C4-2B (cell line): ENCODE measurements at regions not wholly inside any gene's neighbourhood (a gene's known extent, or its start where the extent isn't known, plus 50 kb on each side); places are given as distances from the start of the nearest gene placed in this dataset.

Source experiments
- H3K27ac ChIP-seq: fragments of 450-650 bp; 2 replicates; pipeline ENCODE4 v1.5.1; 2017
- ZFX ChIP-seq: fragments of 450-650 bp; IDR thresholded peaks from 2 replicates; pipeline ENCODE4 v1.6.1; 2017
- TF ChIP-seq, protein P1 (sequence below): fragments of 450-650 bp; conservative IDR thresholded peaks from 2 replicates; pipeline ENCODE4 v1.5.1; 2017; ENCODE audit warnings: mild to moderate bottlenecking

DNA sequence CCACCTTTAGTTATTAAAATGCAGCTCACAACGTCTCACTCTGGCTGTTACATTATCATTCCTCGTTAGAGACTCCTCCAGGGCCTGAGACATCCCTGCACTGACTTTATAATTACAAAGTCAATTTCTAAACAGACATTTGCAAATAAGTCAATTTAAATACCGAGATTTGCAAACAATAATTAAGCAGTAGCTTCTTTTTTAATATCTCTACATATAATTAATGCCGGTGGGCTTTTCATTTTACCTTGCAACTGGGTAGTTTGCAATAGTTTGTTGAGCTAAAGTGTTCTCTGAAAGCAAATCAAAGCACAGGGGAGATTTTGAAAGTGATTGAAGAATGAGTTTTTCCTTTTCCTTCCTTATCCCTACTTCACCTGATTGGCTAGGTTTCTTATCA, 154.4 kb downstream of the TLR4 start:
- TF ChIP-seq ZFX = no peak
- TF ChIP-seq, protein P1, sequence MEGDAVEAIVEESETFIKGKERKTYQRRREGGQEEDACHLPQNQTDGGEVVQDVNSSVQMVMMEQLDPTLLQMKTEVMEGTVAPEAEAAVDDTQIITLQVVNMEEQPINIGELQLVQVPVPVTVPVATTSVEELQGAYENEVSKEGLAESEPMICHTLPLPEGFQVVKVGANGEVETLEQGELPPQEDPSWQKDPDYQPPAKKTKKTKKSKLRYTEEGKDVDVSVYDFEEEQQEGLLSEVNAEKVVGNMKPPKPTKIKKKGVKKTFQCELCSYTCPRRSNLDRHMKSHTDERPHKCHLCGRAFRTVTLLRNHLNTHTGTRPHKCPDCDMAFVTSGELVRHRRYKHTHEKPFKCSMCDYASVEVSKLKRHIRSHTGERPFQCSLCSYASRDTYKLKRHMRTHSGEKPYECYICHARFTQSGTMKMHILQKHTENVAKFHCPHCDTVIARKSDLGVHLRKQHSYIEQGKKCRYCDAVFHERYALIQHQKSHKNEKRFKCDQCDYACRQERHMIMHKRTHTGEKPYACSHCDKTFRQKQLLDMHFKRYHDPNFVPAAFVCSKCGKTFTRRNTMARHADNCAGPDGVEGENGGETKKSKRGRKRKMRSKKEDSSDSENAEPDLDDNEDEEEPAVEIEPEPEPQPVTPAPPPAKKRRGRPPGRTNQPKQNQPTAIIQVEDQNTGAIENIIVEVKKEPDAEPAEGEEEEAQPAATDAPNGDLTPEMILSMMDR = no peak
- H3K27ac ChIP-seq = no peak overlapping the region

DNA sequence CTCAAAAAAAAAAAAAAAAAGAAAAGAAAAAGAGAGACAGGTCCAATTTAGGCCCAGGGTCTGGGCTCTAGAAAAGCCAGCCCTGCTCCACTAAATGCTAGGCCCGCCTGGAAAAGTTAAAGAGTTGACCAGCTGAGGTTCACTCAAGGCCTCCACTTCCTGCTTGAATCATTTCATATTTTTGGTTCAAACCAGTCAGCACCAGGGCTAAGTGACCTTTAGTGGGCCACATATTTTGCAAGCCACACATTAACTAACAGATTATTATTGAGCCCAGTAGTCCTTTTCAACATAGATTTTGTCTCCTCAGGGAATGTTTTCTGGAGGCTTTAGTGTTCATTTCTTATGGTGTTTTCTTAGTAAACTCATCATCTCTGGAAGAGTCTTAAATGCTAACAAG, 156.6 kb downstream of the TLR4 start:
- H3K27ac ChIP-seq = no peak overlapping the region
- TF ChIP-seq, protein P1 = no peak
- TF ChIP-seq ZFX = no peak

DNA sequence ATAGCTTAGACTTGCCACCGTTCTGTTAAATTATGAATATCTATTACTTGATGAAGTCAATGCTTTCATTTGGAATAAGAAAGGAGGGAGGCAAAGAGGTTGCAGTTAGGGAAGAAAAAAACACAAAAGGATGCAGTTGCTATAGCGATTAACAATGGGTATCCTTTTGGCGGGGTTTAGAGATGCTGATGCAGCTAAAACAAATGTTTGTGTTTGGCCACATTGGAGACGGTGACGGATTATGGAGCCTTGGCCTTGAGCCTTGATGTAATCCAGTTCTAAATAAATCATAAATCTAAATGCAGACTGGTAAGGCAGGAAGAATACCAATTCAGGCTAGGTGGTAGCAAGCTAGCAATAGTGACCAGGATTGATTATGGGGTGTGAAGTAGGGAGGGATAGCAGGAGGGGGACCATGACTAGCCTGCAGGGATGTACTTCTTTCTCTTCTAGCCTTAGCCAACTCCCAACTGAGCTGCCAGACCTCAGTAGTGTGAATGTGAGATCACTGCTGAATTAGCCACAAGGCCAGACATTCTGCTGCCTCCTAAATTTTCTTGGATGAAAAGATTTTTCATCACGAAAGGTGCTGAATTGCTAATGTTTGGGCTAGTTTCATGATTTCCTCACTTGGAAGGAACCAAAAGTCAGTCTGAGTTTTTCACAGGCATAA, 160.3 kb downstream of the TLR4 start:
- no peak for TF ChIP-seq ZFX
- TF ChIP-seq, protein P1 = no peak

DNA sequence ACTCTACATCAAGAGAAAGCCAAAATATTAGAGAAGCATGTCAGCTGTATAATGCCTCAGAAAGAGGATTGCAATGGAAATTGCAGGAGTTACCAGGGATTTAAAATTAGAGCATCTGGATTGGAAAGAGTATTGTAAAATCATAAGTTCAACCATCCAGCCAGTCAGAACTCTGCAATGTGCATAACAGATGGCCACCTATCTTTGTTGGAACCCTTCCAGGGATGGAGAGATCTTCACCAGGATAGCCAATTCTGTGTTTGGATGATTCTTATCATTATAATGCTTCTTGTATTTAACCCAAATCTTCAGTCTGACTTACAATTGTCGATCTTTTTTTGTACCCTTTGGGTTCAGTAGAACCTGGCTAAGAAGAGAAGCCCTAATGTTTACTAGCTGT, 164.4 kb downstream of the TLR4 start:
- no peak for TF ChIP-seq ZFX
- TF ChIP-seq, protein P1 = no peak
- no peak overlapping the region for H3K27ac ChIP-seq

More for the DNA sequence above, 160.3 kb downstream of the TLR4 start:
- H3K27ac ChIP-seq = no peak overlapping the region

DNA sequence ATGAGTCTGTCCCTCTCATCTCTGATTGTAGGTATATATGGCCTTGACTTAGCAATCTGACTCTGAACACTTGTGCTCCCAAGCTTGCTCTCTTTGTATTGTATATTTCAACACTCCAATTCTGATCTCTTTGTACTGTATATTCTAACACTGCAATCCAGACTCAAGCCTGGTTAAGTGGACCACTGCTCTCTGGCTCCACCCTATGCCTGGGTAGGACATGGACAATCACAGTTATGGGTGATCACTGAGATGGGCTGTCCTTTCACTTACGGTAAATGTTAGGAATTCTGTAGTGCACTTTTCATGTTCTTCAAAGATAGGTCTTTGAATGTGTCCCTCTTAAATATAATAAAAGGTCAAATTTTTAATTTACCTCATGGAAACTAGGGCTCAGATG, 165.1 kb downstream of the TLR4 start:
- no peak overlapping the region for H3K27ac ChIP-seq
- TF ChIP-seq, protein P1 = no peak
- no peak for TF ChIP-seq ZFX

DNA sequence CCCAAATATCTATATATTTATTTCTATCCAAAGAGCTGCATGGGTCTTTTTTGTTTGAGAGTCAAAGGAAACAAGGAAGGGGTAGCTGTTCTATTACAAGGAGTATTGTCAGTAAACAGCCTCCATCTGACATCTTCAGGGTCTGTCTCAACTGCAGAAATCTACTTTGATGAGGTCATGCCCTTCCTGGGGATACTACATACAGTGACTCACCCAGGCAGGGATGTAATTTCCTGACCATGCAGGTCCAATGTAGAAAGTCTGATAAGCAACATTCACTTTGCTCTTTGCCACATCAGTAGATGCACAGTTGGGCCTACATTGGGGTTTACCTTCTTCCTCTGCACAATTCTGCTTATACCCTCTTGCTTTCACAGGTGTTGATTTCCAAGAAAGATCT, 165.5 kb downstream of the TLR4 start:
- TF ChIP-seq ZFX = no peak
- TF ChIP-seq, protein P1 = no peak

DNA sequence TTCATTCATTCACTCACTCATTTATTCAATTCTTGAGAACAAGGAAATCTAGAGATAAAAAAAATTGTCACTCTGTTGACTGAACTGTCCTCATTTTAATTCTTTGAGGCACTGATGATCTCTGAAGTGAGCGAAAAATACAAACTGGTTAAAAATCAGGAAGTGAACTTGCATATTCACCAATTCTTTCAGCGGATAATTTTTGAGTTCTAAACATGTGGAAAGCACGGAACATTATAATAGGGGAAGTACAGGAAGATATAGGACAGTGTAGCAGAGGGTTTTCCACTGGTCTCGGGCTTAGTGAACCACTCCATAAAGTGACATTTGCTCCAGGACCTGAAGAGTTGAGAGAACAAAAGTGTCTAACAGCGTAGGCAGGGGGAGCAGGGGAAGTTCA, 169.5 kb downstream of the TLR4 start:
- H3K27ac ChIP-seq = no peak overlapping the region
- no peak for TF ChIP-seq ZFX
- TF ChIP-seq, protein P1 = no peak

More for the DNA sequence above, 165.5 kb downstream of the TLR4 start:
- H3K27ac ChIP-seq = no peak overlapping the region
